Gastroesophageal sphincter (tissue), 4 donors: ENCODE measurements at regions not wholly inside any gene's neighbourhood (a gene's known extent, or its start where the extent isn't known, plus 50 kb on each side); places are given as distances from the start of the nearest gene placed in this dataset.
"Not testable (repeated sequence)": the region's sequence is repeated elsewhere in the genome, so short reads cannot be mapped to it uniquely, and the experiment has no call there.

ENCODE experiments used
- ATAC-seq: fragments of 150-250 bp; one replicate; pipeline ENCODE4 v1.9.1; 2016; ENCODE audit warnings: mild to moderate bottlenecking, moderate library complexity
- H3K27ac ChIP-seq, 4 donors: fragments of 200-600 bp; sonication (generic) in 3 of 4; 1 replicate in 3 of 4; 2 replicates in 1 of 4; pipeline ENCODE4 v1.5.1; 2016 to 2019
- H3K27me3 ChIP-seq: fragments of 200-600 bp; sonication (generic); one replicate; pipeline ENCODE4 v1.5.1; 2019
- H3K36me3 ChIP-seq, 2 donors: fragments of 200-600 bp; sonication (generic); one replicate each; pipeline ENCODE4 v1.5.1; 2019; ENCODE audit warnings: control low read depth in 1 of 2
- H3K4me1 ChIP-seq, 3 donors: fragments of 200-600 bp; sonication (generic); 1 replicate in 2 of 3; 2 replicates in 1 of 3; pipeline ENCODE4 v1.5.1; 2016 to 2019; ENCODE audit warnings: control low read depth in 2 of 3
- H3K4me3 ChIP-seq, 2 donors: fragments of 200-600 bp; sonication (generic); one replicate each; pipeline ENCODE4 v1.5.1; 2019; ENCODE audit warnings: mild to moderate bottlenecking in 1 of 2, moderate library complexity in 1 of 2
- H3K9me3 ChIP-seq, 3 donors: fragments of 200-600 bp; sonication (generic); one replicate each; pipeline ENCODE4 v1.5.1; 2017 to 2019; ENCODE audit warnings: control low read depth in 2 of 3
- EP300 ChIP-seq: sonication (generic); formaldehyde crosslinking; IDR thresholded peaks from one replicate; pipeline ENCODE4 v1.6.1; 2017; ENCODE audit warnings: antibody characterized with exemption, mild to moderate bottlenecking
- POLR2A ChIP-seq, 2 donors: fragments of 450-650 bp; IDR thresholded peaks; one replicate each; pipeline ENCODE4 v1.6.1; 2017; ENCODE audit warnings: antibody characterized with exemption in 2 of 2, mild to moderate bottlenecking in 2 of 2, moderate library complexity in 1 of 2
- POLR2AphosphoS5 ChIP-seq: sonication (generic); formaldehyde crosslinking; IDR thresholded peaks from one replicate; pipeline ENCODE4 v1.6.1; 2017; ENCODE audit warnings: antibody characterized with exemption
- WGBS, 2 donors: methylation state at CpG; one replicate each; pipeline ENCODE4 v1.1.5; 2018; ENCODE audit warnings: low coverage in 1 of 2; 5-methylcytosine and 5-hydroxymethylcytosine counted together
- TF ChIP-seq, protein P1 (sequence below), 4 experiments: fragments of 200-600 bp in 2 of 4; fragments of 450-650 bp in 2 of 4; sonication (generic) in 1 of 4; IDR thresholded peaks; one replicate each; pipeline ENCODE4 v1.5.1; 2017 to 2019; ENCODE audit warnings: antibody characterized with exemption in 4 of 4, mild to moderate bottlenecking in 2 of 4, moderate library complexity in 2 of 4

GRCh38 chr2:231644426-231644825 is 51.8 kb downstream of the TEX44 start:
- H3K4me1 ChIP-seq = peaks cover 0 to 66% (median 28%) of the 10 kb centered on the region in 3 donors
- H3K4me3 ChIP-seq = no peak overlapping the region
- H3K9me3 ChIP-seq = no peaks in the 10 kb centered on the region
- ATAC-seq = no peak
- TF ChIP-seq EP300 (no peak), POLR2A (IDR thresholded peaks at IDR 0.05) (no peak)
- H3K27me3 ChIP-seq = no peaks in the 10 kb centered on the region
- peak overlapping the region; percentile 82 to 94 (median 92) for H3K27ac ChIP-seq
- no peaks in the 10 kb centered on the region for H3K36me3 ChIP-seq
- 60 to 68% methylated on average over 1 to 5 of the region's 6 CpGs for WGBS, 2 donors

DNA sequence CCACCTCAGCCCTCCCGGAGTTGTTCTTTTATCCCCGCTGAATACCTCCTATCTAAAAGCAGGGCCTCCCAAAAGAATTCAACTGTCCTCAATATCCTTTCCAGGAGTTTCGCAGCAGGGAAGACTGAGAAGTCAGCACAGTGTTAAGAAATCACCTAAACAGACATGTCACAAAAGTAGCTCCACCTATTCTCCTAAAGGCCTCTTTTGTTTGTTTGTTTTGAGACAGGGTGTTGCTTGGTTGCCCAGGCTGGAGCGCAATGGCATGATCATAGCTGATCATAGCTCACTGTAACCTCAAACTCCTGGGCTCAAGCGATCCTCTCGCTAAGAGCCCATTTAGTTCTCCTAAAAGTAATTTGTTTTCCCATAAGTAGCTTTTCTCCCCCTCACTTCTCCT is 53.8 kb downstream of the TEX44 start:
- Histone ChIP-seq H3K4me1 (peaks cover 0 to 50% (median 17%) of the 10 kb centered on the region in 3 donors), H3K4me3 (no peak overlapping the region), H3K9me3 (no peaks in the 10 kb centered on the region), H3K27ac (peak overlapping the region in 3 of 4 donors; percentile 43 to 93 (median 55)), H3K36me3 (no peaks in the 10 kb centered on the region), H3K27me3 (no peaks in the 10 kb centered on the region)
- ATAC-seq = no peak
- WGBS, 2 donors = 51 to 64% methylated on average over 5 of the region's 6 CpGs
- TF ChIP-seq POLR2AphosphoS5 (no peak), EP300 (no peak), POLR2A (IDR thresholded peaks at IDR 0.05) (no peak)
- TF ChIP-seq, protein P1, sequence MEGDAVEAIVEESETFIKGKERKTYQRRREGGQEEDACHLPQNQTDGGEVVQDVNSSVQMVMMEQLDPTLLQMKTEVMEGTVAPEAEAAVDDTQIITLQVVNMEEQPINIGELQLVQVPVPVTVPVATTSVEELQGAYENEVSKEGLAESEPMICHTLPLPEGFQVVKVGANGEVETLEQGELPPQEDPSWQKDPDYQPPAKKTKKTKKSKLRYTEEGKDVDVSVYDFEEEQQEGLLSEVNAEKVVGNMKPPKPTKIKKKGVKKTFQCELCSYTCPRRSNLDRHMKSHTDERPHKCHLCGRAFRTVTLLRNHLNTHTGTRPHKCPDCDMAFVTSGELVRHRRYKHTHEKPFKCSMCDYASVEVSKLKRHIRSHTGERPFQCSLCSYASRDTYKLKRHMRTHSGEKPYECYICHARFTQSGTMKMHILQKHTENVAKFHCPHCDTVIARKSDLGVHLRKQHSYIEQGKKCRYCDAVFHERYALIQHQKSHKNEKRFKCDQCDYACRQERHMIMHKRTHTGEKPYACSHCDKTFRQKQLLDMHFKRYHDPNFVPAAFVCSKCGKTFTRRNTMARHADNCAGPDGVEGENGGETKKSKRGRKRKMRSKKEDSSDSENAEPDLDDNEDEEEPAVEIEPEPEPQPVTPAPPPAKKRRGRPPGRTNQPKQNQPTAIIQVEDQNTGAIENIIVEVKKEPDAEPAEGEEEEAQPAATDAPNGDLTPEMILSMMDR (IDR thresholded peaks at IDR 0.05) = no peak

- Histone ChIP-seq H3K27ac (no peak overlapping the region), H3K9me3 (no peaks in the 10 kb centered on the region), H3K4me1 (peaks cover 0 to 30% (median 10%) of the 10 kb centered on the region in 3 donors), H3K36me3 (no peaks in the 10 kb centered on the region), H3K4me3 (no peak overlapping the region), H3K27me3 (no peaks in the 10 kb centered on the region)
- WGBS, 2 donors = 60 to 69% methylated on average over 1 to 5 of the region's 9 CpGs
- ATAC-seq = peak; percentile 78
- TF ChIP-seq, protein P1 (IDR thresholded peaks at IDR 0.05) = peak in 3 of 4 experiments; percentile 69 to 76 (median 75)
- no peak for TF ChIP-seq EP300
- no peak for TF ChIP-seq POLR2AphosphoS5
- TF ChIP-seq POLR2A (IDR thresholded peaks at IDR 0.05) = no peak
Measured at GRCh38 chr2:231648579-231649174, 56.0 kb downstream of the TEX44 start.

GRCh38 chr2:231651561-231651960 is 56.8 kb upstream of the PTMA start:
- WGBS, 2 donors = 76 to 96% methylated on average over 2 to 8 of the region's 8 CpGs

GRCh38 chr2:231655488-231655887 is 52.8 kb upstream of the PTMA start:
- WGBS, 2 donors = 72 to 81% methylated on average over 6 to 7 of the region's 8 CpGs
- Histone ChIP-seq H3K27ac (no peak overlapping the region), H3K36me3 (no peaks in the 10 kb centered on the region), H3K4me1 (no peaks in the 10 kb centered on the region), H3K9me3 (no peaks in the 10 kb centered on the region), H3K27me3 (no peaks in the 10 kb centered on the region), H3K4me3 (no peak overlapping the region)
- no peak for TF ChIP-seq POLR2AphosphoS5
- no peak for TF ChIP-seq POLR2A (IDR thresholded peaks at IDR 0.05)
- no peak for TF ChIP-seq EP300
- TF ChIP-seq, protein P1 (IDR thresholded peaks at IDR 0.05) = no peak
- no peak for ATAC-seq

More at GRCh38 chr2:231651561-231651960, 56.8 kb upstream of the PTMA start:
- H3K9me3 ChIP-seq, H3K27ac ChIP-seq, H3K4me1 ChIP-seq, H3K27me3 ChIP-seq, H3K4me3 ChIP-seq, H3K36me3 ChIP-seq, ATAC-seq: not testable (repeated sequence)

- TF ChIP-seq, protein P1 (IDR thresholded peaks at IDR 0.05) = no peak
- no peak for TF ChIP-seq EP300
- TF ChIP-seq POLR2A (IDR thresholded peaks at IDR 0.05) = no peak
- TF ChIP-seq POLR2AphosphoS5 = no peak
- H3K36me3 ChIP-seq = no peaks in the 10 kb centered on the region
- H3K27me3 ChIP-seq = no peaks in the 10 kb centered on the region
- H3K4me1 ChIP-seq = no peaks in the 10 kb centered on the region
- H3K9me3 ChIP-seq = no peaks in the 10 kb centered on the region
- ATAC-seq = no peak
- no peak overlapping the region for H3K27ac ChIP-seq
- 62 to 79% methylated on average over 3 to 5 of the region's 6 CpGs for WGBS, 2 donors
- H3K4me3 ChIP-seq = no peak overlapping the region
Measured at GRCh38 chr2:231655894-231656293, 52.4 kb upstream of the PTMA start.
